Renal pelvis (tissue), 1 donor: ENCODE measurements at regions not wholly inside any gene's neighbourhood (a gene's known extent, or its start where the extent isn't known, plus 50 kb on each side); places are given as distances from the start of the nearest gene placed in this dataset.
"Not testable (repeated sequence)": the region's sequence is repeated elsewhere in the genome, so short reads cannot be mapped to it uniquely, and the experiment has no call there.

ENCODE experiments used
- DNase-seq: peaks from one replicate; pipeline ENCODE4 v3.0.0-alpha.2; 2013

DNA sequence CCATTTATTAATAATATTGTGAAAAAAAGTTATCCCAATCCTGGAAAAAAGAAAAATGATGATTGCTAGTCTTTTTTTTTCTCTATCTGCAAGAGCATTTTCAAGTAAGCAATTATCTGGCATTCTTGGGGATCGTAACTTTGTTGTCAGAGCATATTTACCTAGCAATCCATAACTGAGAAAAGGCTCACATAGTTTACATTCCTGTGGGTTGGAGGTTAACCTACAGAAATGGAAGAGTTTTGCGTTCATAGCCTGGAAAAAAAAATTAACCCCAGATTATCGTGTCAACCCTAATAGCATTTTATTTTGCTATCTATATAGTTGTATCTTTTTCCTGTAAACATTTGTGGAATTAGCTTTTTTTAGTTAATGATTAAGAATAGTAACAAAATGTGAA, 292.3 kb downstream of the DAD1 start:
- no peak for DNase-seq

DNA sequence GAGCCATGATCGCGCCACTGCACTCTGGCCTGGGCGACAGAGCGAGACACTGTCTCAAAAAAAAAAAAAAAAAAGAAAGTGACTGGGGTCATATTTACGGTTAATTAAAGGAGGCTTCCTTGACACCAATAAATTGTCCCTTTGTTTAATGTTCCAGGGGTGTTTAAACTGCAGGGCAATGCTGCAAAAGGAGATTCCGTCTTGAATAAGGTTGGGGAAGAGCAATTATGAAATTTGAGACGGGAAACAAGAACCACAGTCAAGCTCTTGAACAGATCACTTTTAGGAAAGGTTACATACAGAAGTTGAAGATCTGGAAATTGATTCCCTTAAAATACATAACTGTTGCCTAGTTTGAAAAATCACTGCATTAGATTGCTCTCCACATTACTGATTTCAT, 292.9 kb downstream of the DAD1 start:
- DNase-seq = no peak

DNA sequence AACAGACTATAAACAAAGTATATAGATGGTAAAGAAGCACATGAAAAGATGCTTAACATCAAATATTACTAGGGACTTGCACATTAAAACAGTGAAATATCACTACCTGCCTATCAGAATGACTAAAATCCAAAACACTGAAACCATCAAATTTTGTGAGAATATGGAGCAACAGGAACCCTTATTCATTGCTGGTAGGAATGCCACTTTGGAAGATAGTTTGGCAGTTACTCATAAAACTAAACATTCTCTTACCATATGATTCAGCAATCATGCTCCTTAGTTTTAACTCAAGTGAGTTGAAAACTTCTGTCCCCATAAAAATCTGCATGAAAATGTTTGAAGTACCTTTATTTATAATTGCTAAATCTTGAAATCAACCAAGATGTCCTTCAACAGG, 297.6 kb downstream of the DAD1 start:
- DNase-seq = no peak

- no peak for DNase-seq
These were observed 299.5 kb downstream of the DAD1 start for GRCh38 chr14:22289570-22289969.

- no peak for DNase-seq
These were observed 303.0 kb downstream of the DAD1 start for GRCh38 chr14:22285991-22286390.

DNA sequence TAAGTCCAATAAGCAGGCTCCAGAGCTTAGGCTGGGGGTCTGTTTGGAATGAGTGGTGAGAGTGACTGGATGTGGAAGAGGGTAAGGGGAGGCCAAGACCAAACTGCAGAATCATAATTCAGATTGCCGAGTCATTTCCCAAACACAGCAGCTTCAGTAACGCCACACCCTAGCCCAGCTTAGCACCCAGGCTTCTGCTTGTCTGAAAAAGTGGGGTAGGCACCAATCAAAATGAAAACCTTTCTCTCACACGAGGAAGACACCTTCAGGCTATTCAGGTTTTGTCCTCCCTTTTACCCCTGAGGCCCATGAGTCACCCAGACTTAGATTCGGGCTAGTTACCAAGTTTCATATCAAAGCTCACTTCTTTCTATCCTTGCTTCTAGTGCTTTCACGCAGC, 306.1 kb downstream of the DAD1 start:
- no peak for DNase-seq

- no peak for DNase-seq
These were observed 306.6 kb downstream of the DAD1 start for GRCh38 chr14:22282417-22282816.

DNA sequence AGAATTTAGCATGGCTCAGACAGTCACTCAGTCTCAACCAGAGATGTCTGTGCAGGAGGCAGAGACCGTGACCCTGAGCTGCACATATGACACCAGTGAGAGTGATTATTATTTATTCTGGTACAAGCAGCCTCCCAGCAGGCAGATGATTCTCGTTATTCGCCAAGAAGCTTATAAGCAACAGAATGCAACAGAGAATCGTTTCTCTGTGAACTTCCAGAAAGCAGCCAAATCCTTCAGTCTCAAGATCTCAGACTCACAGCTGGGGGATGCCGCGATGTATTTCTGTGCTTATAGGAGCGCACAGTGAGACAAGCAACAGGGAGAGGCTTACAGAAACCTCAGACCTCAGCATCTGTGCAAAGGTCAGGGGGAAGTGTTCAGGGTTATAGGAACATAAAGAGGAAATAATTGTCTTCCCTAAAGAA, 307.6 kb downstream of the DAD1 start:
- not testable (repeated sequence) for DNase-seq

GRCh38 chr14:22280497-22281316, 308.3 kb downstream of the DAD1 start:
- no peak for DNase-seq

DNA sequence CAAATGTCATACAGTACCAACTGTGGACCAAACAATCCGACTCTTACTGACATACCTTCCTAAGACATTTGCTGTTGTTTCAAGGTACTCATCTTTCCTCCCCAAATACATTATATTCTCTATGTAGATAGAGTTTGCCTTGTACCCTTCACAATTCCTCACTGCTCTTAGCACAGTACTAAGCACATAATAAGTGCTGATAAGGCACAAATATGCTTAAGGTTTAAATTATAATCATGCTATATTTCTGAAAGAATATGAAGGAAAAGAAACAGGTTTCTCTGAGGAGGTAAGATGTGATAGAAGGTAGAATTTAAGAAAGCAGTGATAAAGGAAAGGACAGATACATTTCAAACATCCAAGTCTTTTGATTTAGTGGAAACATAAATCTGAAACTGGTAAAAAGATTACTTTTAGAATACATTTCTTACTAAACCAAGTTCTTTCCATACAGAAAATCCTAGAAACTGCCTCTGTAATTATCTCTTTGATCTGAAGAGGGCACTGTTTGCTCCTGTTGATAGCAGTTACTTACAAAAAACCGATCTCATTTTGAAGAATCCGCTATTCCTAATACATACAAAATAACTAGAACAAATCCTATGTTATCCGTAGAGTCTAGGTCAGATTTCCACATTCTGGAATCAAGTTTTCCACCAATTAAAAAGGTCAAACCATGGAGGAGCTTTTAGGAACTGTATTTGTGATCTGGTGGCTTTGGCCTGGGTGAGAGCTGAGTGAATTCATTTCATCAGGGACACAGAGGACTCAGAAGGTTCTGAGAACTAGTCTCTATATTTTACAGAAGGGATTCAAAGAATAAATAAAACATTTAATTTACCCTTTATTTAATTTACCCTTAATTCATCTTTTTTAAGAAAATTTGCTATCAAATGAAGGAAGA, 311.9 kb downstream of the DAD1 start:
- DNase-seq = no peak

GRCh38 chr14:22271838-22272799, 316.9 kb downstream of the DAD1 start:
- DNase-seq = no peak

GRCh38 chr14:22268875-22269274, 320.1 kb downstream of the DAD1 start:
- DNase-seq = peak; percentile 21

DNA sequence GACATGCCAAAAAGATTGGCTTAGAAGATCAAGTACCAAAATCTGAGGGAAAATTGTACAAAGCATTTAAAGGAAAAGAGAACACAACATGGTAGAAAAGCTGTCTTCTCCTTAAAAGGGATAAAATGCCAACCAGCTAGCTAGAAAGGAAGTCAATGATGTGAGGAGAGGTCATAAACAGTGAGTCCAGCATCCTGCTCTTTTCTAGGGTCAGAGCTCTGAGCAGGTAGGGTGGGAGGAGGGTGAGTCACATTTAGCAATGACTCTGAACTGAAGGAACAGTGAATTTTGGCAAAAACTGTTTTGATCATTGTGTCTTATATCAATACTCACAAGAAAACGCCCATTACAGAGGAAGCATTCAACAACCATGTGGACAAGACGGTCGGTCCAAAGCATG, 322.3 kb downstream of the DAD1 start:
- DNase-seq = no peak

DNA sequence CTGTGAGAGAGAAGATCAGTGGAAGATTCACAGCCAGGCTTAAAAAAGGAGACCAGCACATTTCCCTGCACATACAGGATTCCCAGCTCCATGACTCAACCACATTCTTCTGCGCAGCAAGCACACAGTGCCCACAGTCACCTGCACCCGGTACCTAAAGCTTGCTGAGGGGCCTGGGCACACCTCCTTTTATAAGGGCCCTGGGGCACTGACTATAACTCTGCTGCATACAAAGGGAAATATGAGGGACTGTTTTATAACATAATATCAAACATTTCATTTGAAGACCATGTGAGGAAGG, 322.9 kb downstream of the DAD1 start:
- DNase-seq = no peak

- no peak for DNase-seq
These were observed 323.5 kb downstream of the DAD1 start for GRCh38 chr14:22265319-22266141.

DNA sequence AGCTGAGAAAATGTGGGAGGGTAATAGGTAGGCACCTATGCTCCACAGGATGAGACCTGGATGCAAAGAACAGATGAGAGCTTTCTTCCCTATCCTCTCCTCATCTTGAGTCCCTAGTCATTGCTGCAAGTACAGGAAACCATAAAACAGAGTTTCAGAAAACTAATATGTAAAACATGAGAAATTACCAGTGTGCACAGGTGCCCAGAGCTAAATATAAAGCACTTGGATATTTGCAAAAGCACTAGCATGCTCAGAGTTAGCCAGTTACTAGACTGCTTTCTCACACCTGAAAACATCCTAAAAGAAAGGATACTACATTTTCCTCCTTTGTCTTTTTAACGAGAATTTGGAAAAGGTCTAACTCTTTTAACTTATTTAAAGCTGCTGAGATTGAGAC, 324.3 kb downstream of the DAD1 start:
- no peak for DNase-seq

DNA sequence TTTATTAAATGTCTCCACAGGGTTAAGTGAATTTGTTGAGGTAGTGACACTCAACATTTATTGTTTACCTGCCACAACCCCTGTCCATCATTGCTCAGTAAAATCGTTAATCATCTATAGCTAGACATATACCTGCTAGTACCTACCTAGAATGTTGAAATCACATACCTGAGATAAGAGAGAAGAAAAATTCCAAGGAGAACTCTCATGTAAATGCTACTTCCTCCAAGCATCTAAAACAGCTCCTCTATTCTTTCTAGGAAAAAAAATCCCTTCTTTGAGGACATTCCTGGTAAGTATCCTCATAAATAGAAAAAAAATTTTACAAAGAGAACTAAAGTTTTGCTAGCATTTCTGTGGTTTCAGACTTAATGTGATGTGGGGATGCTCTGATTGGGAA, 325.1 kb downstream of the DAD1 start:
- no peak for DNase-seq

DNA sequence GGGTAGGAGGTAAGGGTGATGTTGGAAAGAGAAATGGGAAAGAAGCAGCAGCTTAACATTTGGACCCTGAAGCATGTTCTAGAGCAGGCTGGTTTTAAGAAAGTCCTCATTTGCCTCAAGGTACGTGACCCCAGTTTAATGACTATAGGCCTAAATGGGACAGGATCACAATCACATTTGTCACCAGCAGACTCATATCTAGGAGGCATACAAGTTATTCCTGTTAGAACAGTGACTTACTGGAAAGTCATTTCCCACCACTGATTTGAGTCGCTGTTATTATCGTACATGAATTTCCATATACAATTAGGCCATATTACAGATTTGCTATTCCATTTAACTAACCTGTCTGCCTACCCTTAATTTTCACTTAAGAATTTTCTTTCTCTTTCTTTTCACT, 326.1 kb downstream of the DAD1 start:
- no peak for DNase-seq

- DNase-seq = no peak
These were observed 333.7 kb downstream of the DAD1 start for GRCh38 chr14:22255017-22255950.

DNA sequence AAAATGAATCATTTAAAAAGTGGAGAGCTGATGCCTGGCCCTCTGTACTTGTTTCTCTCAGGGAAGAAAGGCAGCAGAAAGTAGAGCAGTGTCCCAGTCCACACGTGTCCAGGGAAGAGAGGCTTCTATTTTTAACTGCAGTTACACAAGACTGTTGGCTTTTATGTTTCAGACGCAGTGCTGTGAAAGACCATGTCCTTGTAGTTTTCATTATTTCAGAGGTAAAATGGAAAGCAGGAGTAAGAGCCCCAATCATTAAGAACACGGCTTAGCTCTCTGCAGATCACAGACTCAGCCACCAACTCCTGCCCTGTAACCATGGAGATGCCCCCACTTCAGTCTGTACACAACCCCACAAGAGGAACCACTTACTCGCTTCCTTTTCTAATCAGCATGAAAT, 336.3 kb downstream of the DAD1 start:
- DNase-seq = no peak
